Activated CD8-positive, alpha-beta memory T cell treated with anti-CD3 and anti-CD28 coated beads, Interleukin-2, amount 50 U/mL, for 24 hours (primary cell): ENCODE measurements at regions not wholly inside any gene's neighbourhood (a gene's known extent, or its start where the extent isn't known, plus 50 kb on each side); places are given as distances from the start of the nearest gene placed in this dataset.
"Not testable (repeated sequence)": the region's sequence is repeated elsewhere in the genome, so short reads cannot be mapped to it uniquely, and the experiment has no call there.

ENCODE experiments used
- DNase-seq: peaks from one replicate; pipeline ENCODE4 v3.0.0-alpha.2; 2020; ENCODE audit errors: extremely low read depth

DNA sequence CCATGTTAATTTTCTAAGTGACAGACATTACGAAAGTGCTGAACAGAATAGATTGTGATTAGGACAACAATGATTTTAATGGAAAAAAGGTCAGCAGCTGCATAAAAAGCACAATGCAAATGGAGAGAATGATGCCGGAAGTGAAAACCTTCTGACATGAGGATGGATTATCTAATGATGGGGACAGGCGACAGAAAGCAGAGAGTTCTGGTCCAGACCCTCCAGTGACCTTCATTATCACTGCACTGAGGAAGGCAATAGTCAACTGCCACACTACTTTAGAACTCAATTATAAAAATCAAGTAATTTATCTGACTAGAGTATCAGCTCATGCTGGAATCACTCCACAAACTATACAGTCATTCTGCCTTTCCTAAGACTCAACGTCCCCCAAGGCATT is 746.1 kb upstream of the EPHA5 start:
- DNase-seq = no peak

- DNase-seq = no peak
Measured at GRCh38 chr4:66404141-66404540, 733.9 kb upstream of the EPHA5 start.

GRCh38 chr4:66376921-66377320 is 706.6 kb upstream of the EPHA5 start:
- no peak for DNase-seq

GRCh38 chr4:66376396-66376795 is 706.1 kb upstream of the EPHA5 start:
- DNase-seq = no peak

DNA sequence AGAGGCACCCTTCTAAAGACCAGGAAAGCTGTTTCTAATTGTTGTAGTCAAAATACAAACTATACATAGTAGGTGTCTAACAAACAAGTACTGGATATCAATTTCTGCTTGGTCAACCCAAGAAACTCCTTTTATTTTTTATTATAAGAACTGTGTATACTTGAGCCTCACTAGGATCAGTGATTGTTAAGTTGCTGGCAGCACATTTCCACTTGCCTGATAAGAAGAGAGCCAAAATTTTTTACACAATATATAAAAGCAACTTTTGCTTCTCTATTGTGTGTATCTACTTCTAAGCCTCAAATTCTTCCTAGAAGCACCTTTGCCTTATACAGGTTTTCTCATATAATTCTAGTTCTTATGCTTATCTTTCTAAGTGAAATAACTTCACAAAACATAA is 703.0 kb upstream of the EPHA5 start:
- no peak for DNase-seq

DNA sequence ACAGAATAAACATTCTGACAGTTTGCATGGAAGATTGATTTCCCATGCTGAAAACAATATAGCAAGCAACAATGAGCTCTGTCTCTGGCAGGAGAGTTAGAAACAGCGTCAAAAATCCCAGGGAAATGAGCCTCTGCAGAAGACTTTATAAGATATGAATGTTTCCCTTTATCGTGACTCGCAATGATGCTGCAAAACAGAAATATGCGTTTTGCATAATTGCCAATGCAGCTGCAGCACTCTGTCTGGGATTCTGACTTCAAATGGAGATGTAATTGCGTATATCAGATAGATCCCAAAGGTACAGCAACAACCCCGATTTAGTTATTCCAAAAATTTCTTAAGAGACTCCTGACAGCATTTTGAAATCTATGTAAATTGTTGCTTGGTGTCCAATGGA is 702.4 kb upstream of the EPHA5 start:
- no peak for DNase-seq

GRCh38 chr4:66367043-66367660 is 696.9 kb upstream of the EPHA5 start:
- DNase-seq = no peak

GRCh38 chr4:66360395-66360794 is 690.1 kb upstream of the EPHA5 start:
- DNase-seq = not testable (repeated sequence)

- no peak for DNase-seq
Measured at GRCh38 chr4:66357316-66357715, 687.0 kb upstream of the EPHA5 start.

- DNase-seq = no peak
Measured at GRCh38 chr4:66355328-66355727, 685.0 kb upstream of the EPHA5 start.

DNA sequence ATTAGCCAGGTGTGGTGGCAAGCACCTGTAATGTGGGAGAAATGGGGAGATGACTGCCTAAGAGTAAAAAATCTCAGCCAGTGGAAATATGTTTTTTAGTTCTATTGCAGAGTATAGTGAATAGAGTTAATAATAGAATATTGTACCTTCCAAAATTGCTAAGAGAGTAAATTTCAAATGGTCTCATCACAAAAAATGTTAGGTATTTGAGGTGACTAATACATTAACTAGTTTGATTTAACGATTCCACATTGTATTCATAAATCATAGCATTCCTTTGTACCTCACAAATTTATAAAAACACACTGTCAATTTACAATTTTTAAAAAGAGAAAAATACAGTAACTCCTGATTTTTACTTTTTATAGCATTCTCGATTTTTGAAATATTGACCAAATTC is 681.5 kb upstream of the EPHA5 start:
- DNase-seq = no peak

- DNase-seq = no peak
Measured at GRCh38 chr4:66340286-66340893, 670.1 kb upstream of the EPHA5 start.

GRCh38 chr4:66339007-66339406 is 668.7 kb upstream of the EPHA5 start:
- no peak for DNase-seq

- no peak for DNase-seq
Measured at GRCh38 chr4:66331761-66332160, 661.5 kb upstream of the EPHA5 start.

DNA sequence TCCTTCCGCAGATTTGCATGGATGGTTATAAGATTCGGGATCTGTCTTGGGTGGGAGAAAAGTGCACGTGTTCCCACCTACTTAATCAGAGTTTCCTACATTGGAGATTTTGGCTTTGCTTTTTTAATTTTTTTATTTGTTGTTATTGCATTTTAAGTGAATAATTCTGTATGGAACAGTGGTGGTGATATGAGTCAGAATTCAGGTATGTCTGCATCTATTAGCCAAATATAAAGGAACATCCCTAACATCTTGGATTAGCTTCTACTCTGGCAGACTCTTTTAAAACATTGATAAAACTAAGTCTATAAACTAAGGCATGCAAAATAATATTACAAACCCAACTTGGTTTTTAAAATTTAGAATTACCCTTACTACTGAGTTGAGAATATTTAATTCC is 659.8 kb upstream of the EPHA5 start:
- DNase-seq = no peak

DNA sequence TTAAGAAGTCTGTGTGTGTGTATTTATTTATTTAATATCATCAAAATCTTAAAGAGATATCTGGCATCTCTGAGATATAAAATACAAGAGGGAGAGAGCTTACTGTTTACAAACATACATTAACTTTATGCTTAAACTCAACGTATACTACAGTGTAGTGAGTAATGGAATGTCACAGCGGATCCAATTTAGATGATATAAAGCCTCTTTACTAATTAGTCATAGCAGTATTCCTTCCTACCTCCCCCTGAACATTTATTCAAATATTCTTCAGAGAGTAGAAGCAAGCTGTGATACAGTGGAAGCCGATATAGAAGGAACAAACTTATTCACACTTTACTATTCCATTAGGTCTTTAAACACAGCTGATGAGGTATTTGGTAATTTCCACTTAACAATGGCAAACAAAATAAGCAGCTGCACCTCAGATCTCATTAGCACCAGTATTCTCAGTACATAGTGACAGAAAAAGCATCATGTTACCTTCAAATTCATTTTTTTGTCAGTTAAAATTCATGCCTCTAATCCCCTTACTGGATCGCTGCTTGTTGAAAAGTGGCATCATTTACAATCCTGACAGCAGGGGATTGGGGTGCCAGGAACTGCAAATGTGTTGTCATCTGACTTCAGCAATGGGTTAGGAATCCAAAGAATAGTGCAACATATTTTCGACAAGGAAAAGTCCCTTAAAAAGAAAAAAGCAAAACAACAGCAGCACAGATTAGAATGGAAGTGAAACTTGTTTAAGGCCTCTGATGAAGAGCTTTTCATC is 658.7 kb upstream of the EPHA5 start:
- no peak for DNase-seq

DNA sequence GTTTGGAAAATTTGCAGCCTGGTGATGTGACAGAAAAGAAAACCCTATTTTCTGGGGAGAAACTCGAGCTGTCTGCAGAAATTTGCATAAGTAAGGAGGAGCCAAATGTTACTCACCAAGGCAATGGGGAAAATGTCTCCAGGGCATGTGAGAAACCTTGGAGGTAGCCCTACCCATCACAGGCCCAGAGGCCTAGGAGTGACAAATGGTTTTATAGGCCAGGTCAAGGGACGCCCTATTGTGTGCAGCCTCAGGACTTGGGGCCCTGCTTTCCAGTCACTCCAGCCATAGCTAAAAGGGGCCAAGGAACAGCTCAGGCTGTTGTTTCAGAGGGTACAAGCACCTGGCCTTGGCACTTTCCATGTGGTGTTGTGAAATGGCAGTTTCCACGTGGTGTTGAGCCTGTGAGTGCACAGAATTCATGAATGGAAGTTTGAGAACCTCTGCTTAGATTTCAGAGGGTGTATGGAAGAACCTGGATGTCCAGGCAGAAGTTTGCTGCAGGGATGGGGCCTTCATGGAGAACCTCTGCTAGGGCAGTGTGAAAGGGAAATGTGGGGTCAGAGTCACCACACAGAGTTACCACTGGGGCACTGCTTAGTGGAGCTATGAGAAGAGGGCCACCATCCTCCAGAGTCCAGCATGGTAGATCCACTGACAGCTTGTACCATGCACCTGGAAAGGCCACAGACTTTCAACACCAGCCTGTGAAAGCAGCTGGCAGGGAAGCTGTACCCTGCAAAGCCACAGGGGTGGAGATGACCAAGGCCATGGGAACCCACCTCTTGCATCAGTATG is 637.6 kb upstream of the EPHA5 start:
- DNase-seq = no peak

DNA sequence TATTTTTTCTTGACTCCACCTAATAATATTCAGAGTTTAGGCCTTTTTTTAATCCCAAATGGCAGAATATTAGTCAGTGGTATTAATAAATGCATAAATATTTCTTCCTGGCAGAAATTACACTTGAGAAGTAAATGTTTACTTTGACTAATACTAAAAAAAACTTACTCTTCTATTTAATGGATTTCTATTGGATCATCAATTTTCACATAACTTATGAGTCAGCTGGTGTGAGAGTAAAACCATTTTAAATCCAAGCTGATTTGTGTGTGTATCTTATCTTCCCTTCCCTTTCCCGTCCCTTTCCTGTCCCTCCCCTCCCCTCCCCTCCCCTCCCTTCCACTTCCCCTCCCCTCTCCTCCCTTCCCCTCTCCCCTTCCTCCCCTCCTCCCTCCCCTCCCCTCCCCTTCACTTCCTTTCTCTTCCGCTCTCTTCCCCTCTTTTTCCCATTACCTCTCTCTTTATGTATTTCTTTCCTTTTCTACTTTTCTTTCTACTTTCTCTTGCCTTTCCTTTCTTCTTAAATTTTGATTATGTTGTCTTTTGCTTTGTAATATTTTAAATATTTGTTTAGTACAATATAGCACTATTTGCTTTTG is 630.1 kb upstream of the EPHA5 start:
- no peak for DNase-seq

DNA sequence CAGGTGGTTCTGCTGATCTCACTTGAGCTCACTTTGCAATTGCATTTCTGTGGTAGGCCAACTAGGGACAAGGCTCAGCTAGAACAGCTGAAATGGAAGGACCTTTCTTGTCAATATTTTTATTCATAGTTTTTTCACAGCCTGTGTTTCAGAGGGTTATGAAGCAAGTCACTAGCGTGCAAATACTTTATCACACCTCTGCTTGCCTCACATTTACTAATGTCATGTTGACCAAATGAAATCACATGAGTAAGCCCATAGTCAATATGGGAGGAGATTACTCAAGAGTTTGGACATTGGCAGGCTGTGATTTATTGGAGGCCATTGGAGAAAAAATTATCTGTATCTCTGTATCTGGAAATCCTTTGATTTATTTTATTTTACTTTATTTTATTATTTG is 628.3 kb upstream of the EPHA5 start:
- no peak for DNase-seq

- DNase-seq = no peak
Measured at GRCh38 chr4:66297703-66298102, 627.4 kb upstream of the EPHA5 start.

DNA sequence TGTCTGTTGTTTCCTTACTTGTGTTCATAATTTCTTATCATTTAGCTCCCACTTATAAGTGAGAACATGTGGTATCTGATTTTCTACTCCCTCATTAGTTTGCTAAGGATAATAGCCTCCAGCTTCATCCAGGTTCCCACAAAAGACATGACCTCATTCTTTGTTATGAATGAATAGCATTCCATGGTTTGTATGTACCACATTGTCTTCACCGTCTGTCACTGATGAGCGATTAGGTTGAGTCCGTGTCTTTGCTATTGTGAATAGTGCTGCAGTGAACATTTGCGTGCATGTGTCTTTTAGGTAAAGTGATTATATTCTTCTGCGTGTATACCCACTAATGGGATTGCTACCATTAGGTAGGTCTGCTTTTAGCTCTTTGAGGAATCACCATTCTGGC is 624.3 kb upstream of the EPHA5 start:
- no peak for DNase-seq

- DNase-seq = no peak
Measured at GRCh38 chr4:66284991-66285451, 614.7 kb upstream of the EPHA5 start.
